Neural progenitor cell (in vitro differentiated cells): ENCODE measurements at regions not wholly inside any gene's neighbourhood (a gene's known extent, or its start where the extent isn't known, plus 50 kb on each side); places are given as distances from the start of the nearest gene placed in this dataset.
A peak's percentile ranks its signal among the peaks of the same experiment; 100 is the strongest.

ENCODE experiments used
- DNase-seq: peaks from one replicate; pipeline ENCODE4 v3.0.0-alpha.2; 2016; ENCODE audit warnings: low spot score
- H2AFZ ChIP-seq: fragments of 200-600 bp; sonication (generic); replicated peaks from 2 replicates; pipeline ENCODE4 v1.6.1; 2016; ENCODE audit warnings: antibody characterized with exemption
- H3F3A ChIP-seq: fragments of 200-600 bp; sonication (generic); 2 replicates; pipeline ENCODE4 v1.6.1; 2016; ENCODE audit warnings: antibody characterized with exemption, low read depth
- H3K27ac ChIP-seq: fragments of 200-600 bp; sonication (generic); 2 replicates; pipeline ENCODE4 v1.5.1; 2016; ENCODE audit warnings: mild to moderate bottlenecking
- H3K27me3 ChIP-seq: fragments of 200-600 bp; sonication (generic); 2 replicates; pipeline ENCODE4 v1.6.1; 2016; ENCODE audit warnings: mild to moderate bottlenecking, moderate library complexity
- H3K36me3 ChIP-seq: fragments of 200-600 bp; sonication (generic); 2 replicates; pipeline ENCODE4 v1.5.1; 2016
- H3K4me1 ChIP-seq: fragments of 200-600 bp; sonication (generic); 2 replicates; pipeline ENCODE4 v1.6.1; 2016; ENCODE audit warnings: mixed run types
- H3K4me2 ChIP-seq: fragments of 200-600 bp; sonication (generic); 2 replicates; pipeline ENCODE4 v1.6.1; 2016
- H3K4me3 ChIP-seq: fragments of 200-600 bp; sonication (generic); 2 replicates; pipeline ENCODE4 v1.5.1; 2016
- H3K79me2 ChIP-seq: fragments of 200-600 bp; sonication (generic); 2 replicates; pipeline ENCODE4 v1.6.1; 2016; ENCODE audit warnings: low read depth
- H3K9ac ChIP-seq: fragments of 200-600 bp; sonication (generic); 2 replicates; pipeline ENCODE4 v1.6.1; 2016
- H3K9me3 ChIP-seq: fragments of 200-600 bp; sonication (generic); 2 replicates; pipeline ENCODE4 v1.5.1; 2016; ENCODE audit warnings: low read depth
- H4K20me1 ChIP-seq: fragments of 200-600 bp; sonication (generic); 2 replicates; pipeline ENCODE4 v1.6.1; 2016; ENCODE audit warnings: low read depth
- H3K27ac Mint-ChIP-seq: 3 replicates; pipeline ENCODE4 v1.8.0; 2021; ENCODE audit warnings: mixed read lengths
- H3K27me3 Mint-ChIP-seq: 2 replicates; pipeline ENCODE4 v1.8.0; 2022; ENCODE audit warnings: low read depth, mild to moderate bottlenecking, inconsistent platforms, moderate library complexity, mixed read lengths; ENCODE audit not compliant: insufficient read depth
- H3K36me3 Mint-ChIP-seq: 3 replicates; pipeline ENCODE4 v1.8.0; 2021; ENCODE audit warnings: mixed read lengths
- H3K4me1 Mint-ChIP-seq: 3 replicates; pipeline ENCODE4 v1.8.0; 2021; ENCODE audit warnings: mixed read lengths
- H3K4me3 Mint-ChIP-seq: 3 replicates; pipeline ENCODE4 v1.8.0; 2021; ENCODE audit warnings: mild to moderate bottlenecking, moderate library complexity, mixed read lengths
- H3K9me3 Mint-ChIP-seq: 3 replicates; pipeline ENCODE4 v1.8.0; 2020; ENCODE audit warnings: mixed read lengths
- EZH2 ChIP-seq: fragments of 200-600 bp; sonication (generic); IDR thresholded peaks from 2 replicates; pipeline ENCODE4 v1.6.1; 2017; ENCODE audit warnings: antibody characterized with exemption, mild to moderate bottlenecking, moderate library complexity
- EZH2phosphoT487 ChIP-seq: fragments of 200-600 bp; sonication (generic); IDR thresholded peaks from 2 replicates; pipeline ENCODE4 v1.6.1; 2017; ENCODE audit warnings: antibody characterized with exemption
- TF ChIP-seq, protein P1 (sequence below): fragments of 200-600 bp; sonication (generic); IDR thresholded peaks from 2 replicates; pipeline ENCODE4 v1.5.1; 2017; ENCODE audit warnings: antibody characterized with exemption, mild to moderate bottlenecking

GRCh38 chr18:7436166-7436565 lies 130.9 kb upstream of the PTPRM start:
- no peak overlapping the region for H3K4me2 ChIP-seq
- H3K27me3 Mint-ChIP-seq: no peaks in the 10 kb centered on the region
- no peaks in the 10 kb centered on the region for H3K4me1 Mint-ChIP-seq
- H3K9ac ChIP-seq: no peak overlapping the region
- no peaks in the 10 kb centered on the region for H3K4me1 ChIP-seq
- no peak overlapping the region for H3K4me3 Mint-ChIP-seq
- no peak overlapping the region for H2AFZ ChIP-seq
- no peaks in the 10 kb centered on the region for H3K36me3 Mint-ChIP-seq
- no peaks in the 10 kb centered on the region for H3K36me3 ChIP-seq
- H3K9me3 ChIP-seq: no peaks in the 10 kb centered on the region
- no peaks in the 10 kb centered on the region for H3K9me3 Mint-ChIP-seq
- DNase-seq: no peak
- H3F3A ChIP-seq: no peaks in the 10 kb centered on the region
- no peak overlapping the region for H3K27ac Mint-ChIP-seq
- H3K27ac ChIP-seq: no peak overlapping the region
- no peak overlapping the region for H3K4me3 ChIP-seq
- H3K27me3 ChIP-seq: no peaks in the 10 kb centered on the region
- no peak for TF ChIP-seq EZH2phosphoT487
- TF ChIP-seq EZH2: no peak
- no peaks in the 10 kb centered on the region for H3K79me2 ChIP-seq
- no peaks in the 10 kb centered on the region for H4K20me1 ChIP-seq

GRCh38 chr18:7437870-7438269 lies 129.2 kb upstream of the PTPRM start:
- no peak overlapping the region for H3K9ac ChIP-seq
- H3K27ac ChIP-seq: no peak overlapping the region
- no peaks in the 10 kb centered on the region for H3K9me3 ChIP-seq
- H4K20me1 ChIP-seq: no peaks in the 10 kb centered on the region
- H3K4me2 ChIP-seq: no peak overlapping the region
- no peak overlapping the region for H3K4me3 ChIP-seq
- H3K36me3 ChIP-seq: no peaks in the 10 kb centered on the region
- Mint-ChIP-seq H3K27me3 (no peaks in the 10 kb centered on the region), H3K4me3 (no peak overlapping the region), H3K4me1 (peaks cover 2% of the 10 kb centered on the region), H3K9me3 (no peaks in the 10 kb centered on the region), H3K27ac (no peak overlapping the region), H3K36me3 (no peaks in the 10 kb centered on the region)
- H2AFZ ChIP-seq: no peak overlapping the region
- H3K79me2 ChIP-seq: no peaks in the 10 kb centered on the region
- no peaks in the 10 kb centered on the region for H3F3A ChIP-seq
- no peak for DNase-seq
- H3K27me3 ChIP-seq: no peaks in the 10 kb centered on the region
- TF ChIP-seq, protein P1, sequence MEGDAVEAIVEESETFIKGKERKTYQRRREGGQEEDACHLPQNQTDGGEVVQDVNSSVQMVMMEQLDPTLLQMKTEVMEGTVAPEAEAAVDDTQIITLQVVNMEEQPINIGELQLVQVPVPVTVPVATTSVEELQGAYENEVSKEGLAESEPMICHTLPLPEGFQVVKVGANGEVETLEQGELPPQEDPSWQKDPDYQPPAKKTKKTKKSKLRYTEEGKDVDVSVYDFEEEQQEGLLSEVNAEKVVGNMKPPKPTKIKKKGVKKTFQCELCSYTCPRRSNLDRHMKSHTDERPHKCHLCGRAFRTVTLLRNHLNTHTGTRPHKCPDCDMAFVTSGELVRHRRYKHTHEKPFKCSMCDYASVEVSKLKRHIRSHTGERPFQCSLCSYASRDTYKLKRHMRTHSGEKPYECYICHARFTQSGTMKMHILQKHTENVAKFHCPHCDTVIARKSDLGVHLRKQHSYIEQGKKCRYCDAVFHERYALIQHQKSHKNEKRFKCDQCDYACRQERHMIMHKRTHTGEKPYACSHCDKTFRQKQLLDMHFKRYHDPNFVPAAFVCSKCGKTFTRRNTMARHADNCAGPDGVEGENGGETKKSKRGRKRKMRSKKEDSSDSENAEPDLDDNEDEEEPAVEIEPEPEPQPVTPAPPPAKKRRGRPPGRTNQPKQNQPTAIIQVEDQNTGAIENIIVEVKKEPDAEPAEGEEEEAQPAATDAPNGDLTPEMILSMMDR: no peak
- TF ChIP-seq EZH2 (no peak), EZH2phosphoT487 (no peak)
- no peaks in the 10 kb centered on the region for H3K4me1 ChIP-seq

GRCh38 chr18:7438646-7439045 lies 128.5 kb upstream of the PTPRM start:
- DNase-seq: no peak
- no peak overlapping the region for H3K27ac ChIP-seq
- no peaks in the 10 kb centered on the region for H3K36me3 ChIP-seq
- H3K4me2 ChIP-seq: no peak overlapping the region
- no peak overlapping the region for H3K9ac ChIP-seq
- H3K27me3 Mint-ChIP-seq: no peaks in the 10 kb centered on the region
- no peaks in the 10 kb centered on the region for H3K9me3 Mint-ChIP-seq
- H3K79me2 ChIP-seq: no peaks in the 10 kb centered on the region
- H3K27ac Mint-ChIP-seq: no peak overlapping the region
- H2AFZ ChIP-seq: no peak overlapping the region
- no peaks in the 10 kb centered on the region for H3K4me1 ChIP-seq
- no peaks in the 10 kb centered on the region for H4K20me1 ChIP-seq
- H3F3A ChIP-seq: no peaks in the 10 kb centered on the region
- no peak overlapping the region for H3K4me3 ChIP-seq
- H3K9me3 ChIP-seq: no peaks in the 10 kb centered on the region
- TF ChIP-seq EZH2 (no peak), EZH2phosphoT487 (no peak)
- TF ChIP-seq, protein P1: no peak
- peaks cover 3% of the 10 kb centered on the region for H3K4me1 Mint-ChIP-seq
- H3K36me3 Mint-ChIP-seq: no peaks in the 10 kb centered on the region
- no peak overlapping the region for H3K4me3 Mint-ChIP-seq
- H3K27me3 ChIP-seq: no peaks in the 10 kb centered on the region

DNA sequence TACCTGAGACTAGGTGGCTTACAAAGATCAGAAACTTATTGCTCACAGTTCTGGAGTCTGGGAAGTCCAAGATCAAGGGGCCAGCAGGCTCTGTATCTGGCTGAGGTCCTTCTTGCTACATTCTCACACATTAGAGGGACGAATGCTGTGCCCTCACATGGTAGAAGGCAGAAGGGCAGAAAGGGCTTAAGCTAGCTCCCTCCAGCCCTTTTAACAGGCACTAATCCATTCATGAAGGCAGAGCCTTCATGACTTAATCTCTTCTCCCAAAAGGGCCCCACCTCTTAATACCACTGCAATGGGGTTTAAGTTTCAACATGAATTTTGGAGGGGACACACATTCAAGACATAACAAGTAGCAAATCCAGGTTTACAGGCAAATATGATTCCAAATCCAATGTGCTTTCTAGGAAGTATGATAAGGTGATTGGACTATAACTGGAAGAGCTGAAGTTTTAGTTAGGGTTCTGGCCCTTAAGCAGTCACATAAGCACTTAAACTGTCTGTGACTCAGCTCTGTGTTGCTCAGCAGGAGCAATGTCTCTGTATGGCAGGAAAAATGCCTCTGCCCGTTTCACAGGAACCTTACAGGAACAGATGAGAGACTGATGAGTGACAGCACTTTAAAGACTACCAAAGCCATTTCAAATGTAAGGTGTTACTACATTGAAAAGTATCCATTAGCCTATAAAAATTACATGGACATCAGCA lies 119.6 kb upstream of the PTPRM start:
- Histone ChIP-seq H3F3A (no peaks in the 10 kb centered on the region), H3K4me2 (no peak overlapping the region), H3K27ac (no peak overlapping the region), H3K36me3 (no peaks in the 10 kb centered on the region), H3K79me2 (no peaks in the 10 kb centered on the region), H2AFZ (no peak overlapping the region), H3K9ac (no peak overlapping the region), H3K27me3 (no peaks in the 10 kb centered on the region), H4K20me1 (no peaks in the 10 kb centered on the region), H3K9me3 (no peaks in the 10 kb centered on the region), H3K4me1 (peaks cover 4% of the 10 kb centered on the region), H3K4me3 (no peak overlapping the region)
- Mint-ChIP-seq H3K27me3 (no peaks in the 10 kb centered on the region), H3K4me1 (peaks cover 37% of the 10 kb centered on the region), H3K4me3 (no peak overlapping the region), H3K27ac (no peak overlapping the region), H3K36me3 (no peaks in the 10 kb centered on the region), H3K9me3 (no peaks in the 10 kb centered on the region)
- no peak for TF ChIP-seq EZH2phosphoT487
- no peak for TF ChIP-seq EZH2
- TF ChIP-seq, protein P1: no peak
- DNase-seq: peak; percentile 56
